IMR-90 (cell line): ENCODE measurements at regions not wholly inside any gene's neighbourhood (a gene's known extent, or its start where the extent isn't known, plus 50 kb on each side); places are given as distances from the start of the nearest gene placed in this dataset.

Source experiments
- ATAC-seq: fragments of 200-7000 bp; cut with Tn5 transposase; 2 replicates; pipeline ENCODE4 v1.9.1; 2020; ENCODE audit warnings: low read depth, mild to moderate bottlenecking, moderate library complexity
- BruUV-seq: library from RNA; stranded (reverse); fragments of 400-500 nt; replicated peaks from 2 replicates; lab custom pipeline; 2021; lab: Mats Ljungman, UMichigan
- CTCF ChIA-PET: fragments of 300-600 bp; formaldehyde crosslinking; extraction: SDS; loops from one replicate; lab custom pipeline; 2021; ENCODE audit warnings: antibody characterized with exemption; lab: Yijun Ruan, JAX
- POLR2A ChIA-PET: fragments of 300-600 bp; sonication (Branson Sonifier 250); formaldehyde crosslinking; loops from one replicate; lab custom pipeline; 2022; ENCODE audit warnings: antibody characterized with exemption; ENCODE audit not compliant: unreplicated experiment; lab: Charles Lee
- DNase-seq: peaks from one replicate; pipeline ENCODE4 v3.0.0; 2013
- H2AFZ ChIP-seq: replicated peaks from 2 replicates; pipeline ENCODE3; 2013; ENCODE audit warnings: low read length, mild to moderate bottlenecking; ENCODE audit not compliant: poor library complexity
- H2AK5ac ChIP-seq: 2 replicates; pipeline ENCODE4 v1.6.1; 2013; ENCODE audit warnings: low read depth, low read length, inconsistent platforms
- H2AK9ac ChIP-seq: replicated peaks from 2 replicates; pipeline ENCODE3; 2013; ENCODE audit warnings: mild to moderate bottlenecking, low read depth, low read length, moderate library complexity; ENCODE audit not compliant: poor library complexity
- H2BK120ac ChIP-seq: 2 replicates; pipeline ENCODE4 v1.6.1; 2013; ENCODE audit warnings: low read depth, low read length, inconsistent platforms
- H2BK15ac ChIP-seq: 3 replicates; pipeline ENCODE4 v1.6.1; 2013; ENCODE audit warnings: low read depth, low read length, inconsistent platforms
- H2BK20ac ChIP-seq: 2 replicates; pipeline ENCODE4 v1.6.1; 2013; ENCODE audit warnings: low read depth, mild to moderate bottlenecking, inconsistent platforms, low read length, moderate library complexity
- H2BK5ac ChIP-seq: 2 replicates; pipeline ENCODE4 v1.6.1; 2013; ENCODE audit warnings: mild to moderate bottlenecking, low read depth, low read length, inconsistent platforms; ENCODE audit not compliant: poor library complexity, severe bottlenecking
- H3K14ac ChIP-seq: replicated peaks from 2 replicates; pipeline ENCODE4 v1.6.1; 2013; ENCODE audit warnings: low read depth, low read length, inconsistent platforms
- H3K18ac ChIP-seq: 2 replicates; pipeline ENCODE4 v1.6.1; 2013; ENCODE audit warnings: low read depth, low read length, control low read depth
- H3K23ac ChIP-seq: 2 replicates; pipeline ENCODE4 v1.6.1; 2013; ENCODE audit warnings: low read depth, low read length, inconsistent platforms
- H3K27ac ChIP-seq: 2 replicates; pipeline ENCODE4 v1.5.1; 2013; ENCODE audit warnings: mild to moderate bottlenecking, control low read depth, low read length; ENCODE audit not compliant: insufficient read depth
- H3K27me3 ChIP-seq: 2 replicates; pipeline ENCODE4 v1.6.1; 2013; ENCODE audit warnings: low read length; ENCODE audit not compliant: control insufficient read depth, insufficient read depth
- H3K36me3 ChIP-seq: 2 replicates; pipeline ENCODE4 v1.6.1; 2013; ENCODE audit warnings: low read length, mixed read lengths; ENCODE audit not compliant: control insufficient read depth, insufficient read depth
- H3K4ac ChIP-seq: 2 replicates; pipeline ENCODE4 v1.6.1; 2013; ENCODE audit warnings: low read depth, low read length, inconsistent platforms
- H3K4me1 ChIP-seq: 2 replicates; pipeline ENCODE4 v1.6.1; 2013; ENCODE audit warnings: low read length, mixed read lengths; ENCODE audit not compliant: control insufficient read depth, insufficient read depth
- H3K4me2 ChIP-seq: 2 replicates; pipeline ENCODE4 v1.6.1; 2013; ENCODE audit warnings: low read depth, mild to moderate bottlenecking, control low read depth, low read length, moderate library complexity
- H3K4me3 ChIP-seq: 2 replicates; pipeline ENCODE4 v1.5.1; 2013; ENCODE audit warnings: low read depth, mild to moderate bottlenecking, control low read depth, low read length, moderate library complexity; ENCODE audit not compliant: insufficient read depth
- H3K56ac ChIP-seq: 2 replicates; pipeline ENCODE4 v1.6.1; 2013; ENCODE audit warnings: low read length, inconsistent platforms; ENCODE audit not compliant: insufficient read depth; ENCODE audit errors: extremely low read depth
- H3K79me1 ChIP-seq, 2 experiments: 2 replicates each; pipeline ENCODE4 v1.6.1; 2013; ENCODE audit warnings: low read length in 2 of 2, inconsistent platforms in 1 of 2, low read depth in 1 of 2
- H3K9ac ChIP-seq: 2 replicates; pipeline ENCODE4 v1.6.1; 2013; ENCODE audit warnings: low read depth, low read length, control low read depth
- H3K9me1 ChIP-seq: 2 replicates; pipeline ENCODE4 v1.6.1; 2013; ENCODE audit warnings: low read length, inconsistent platforms; ENCODE audit not compliant: insufficient read depth
- H3K9me3 ChIP-seq: 2 replicates; pipeline ENCODE4 v1.6.1; 2013; ENCODE audit warnings: low read length; ENCODE audit not compliant: control insufficient read depth, insufficient read depth
- H4K20me1 ChIP-seq: 2 replicates; pipeline ENCODE4 v1.6.1; 2013; ENCODE audit warnings: low read length, inconsistent platforms; ENCODE audit not compliant: insufficient read depth
- H4K5ac ChIP-seq: 2 replicates; pipeline ENCODE4 v1.6.1; 2013; ENCODE audit warnings: mild to moderate bottlenecking, low read depth, low read length, control low read depth
- H4K8ac ChIP-seq, 2 experiments: 2 replicates each; pipeline ENCODE4 v1.6.1; 2013; ENCODE audit warnings: low read depth in 2 of 2, low read length in 2 of 2, control low read depth in 1 of 2, inconsistent platforms in 1 of 2
- H4K91ac ChIP-seq: 2 replicates; pipeline ENCODE4 v1.6.1; 2013; ENCODE audit warnings: low read depth, low read length, inconsistent platforms; ENCODE audit not compliant: insufficient read depth
- BHLHE40 ChIP-seq: fragments of 150-350 bp; IDR thresholded peaks from 2 replicates; pipeline ENCODE4 v1.6.1; 2016; ENCODE audit warnings: mild to moderate bottlenecking, low read depth, low read length
- CEBPB ChIP-seq: IDR thresholded peaks from 2 replicates; pipeline ENCODE4 v1.6.1; 2012; ENCODE audit warnings: low read depth, low read length, improper control_type of control experiment
- FOS ChIP-seq: fragments of 150-350 bp; IDR thresholded peaks from 2 replicates; pipeline ENCODE4 v1.6.1; 2016; ENCODE audit warnings: low read depth, low read length
- MAFK ChIP-seq: IDR thresholded peaks from 2 replicates; pipeline ENCODE4 v1.6.1; 2012; ENCODE audit warnings: low read depth, low read length, improper control_type of control experiment
- MAZ ChIP-seq: IDR thresholded peaks from 2 replicates; pipeline ENCODE4 v1.6.1; 2012; ENCODE audit warnings: low read depth, mild to moderate bottlenecking, low read length, improper control_type of control experiment, moderate library complexity, borderline replicate concordance
- NFE2L2 ChIP-seq: fragments of 150-350 bp; IDR thresholded peaks from 2 replicates; pipeline ENCODE4 v1.6.1; 2016; ENCODE audit warnings: low read depth, mild to moderate bottlenecking, low read length
- POLR2A ChIP-seq: IDR thresholded peaks from 2 replicates; pipeline ENCODE4 v1.6.1; 2012; ENCODE audit warnings: mild to moderate bottlenecking, low read depth, low read length
- RAD21 ChIP-seq: IDR thresholded peaks from 2 replicates; pipeline ENCODE4 v1.6.1; 2012; ENCODE audit warnings: low read length, improper control_type of control experiment
- RCOR1 ChIP-seq: IDR thresholded peaks from 2 replicates; pipeline ENCODE4 v1.6.1; 2012; ENCODE audit warnings: mild to moderate bottlenecking, low read length, improper control_type of control experiment; ENCODE audit not compliant: insufficient replicate concordance
- RFX5 ChIP-seq: IDR thresholded peaks from 2 replicates; pipeline ENCODE4 v1.8.0; 2012; ENCODE audit warnings: low read depth, mild to moderate bottlenecking, low read length, moderate library complexity
- SMC3 ChIP-seq: fragments of 150-350 bp; IDR thresholded peaks from 2 replicates; pipeline ENCODE4 v1.6.1; 2016; ENCODE audit warnings: low read depth, mild to moderate bottlenecking, antibody characterized with exemption, low read length, moderate library complexity
- WGBS, 2 experiments: methylation state at CpG; one replicate each; pipeline versions ENCODE4 v1.1.5 to v1.1.7; 2013; ENCODE audit warnings: missing lambda C conversion rate in 2 of 2; ENCODE audit not compliant: insufficient read length in 1 of 2; ENCODE audit errors: extremely low coverage in 2 of 2; 5-methylcytosine and 5-hydroxymethylcytosine counted together
- dilution Hi-C: fragments of 300-500 bp; cut with HindIII; formaldehyde crosslinking; loops from one replicate; pipeline ENCODE4 v1.14.3; 2018; ENCODE audit warnings: low sequenced_read_pairs; ENCODE audit not compliant: unreplicated experiment
- in situ Hi-C: fragments of 300-500 bp; cut with MboI; formaldehyde crosslinking; loops from 3 replicates; pipeline ENCODE4 v1.14.3; 2019; ENCODE audit warnings: low sequenced_read_pairs, inconsistent platforms, mixed read lengths
- intact Hi-C: fragments of 100-400 bp; cut with micrococcal nuclease; formaldehyde crosslinking; loops from 2 replicates; pipeline ENCODE4 v1.10.0; 2022
- TF ChIP-seq, protein P1 (sequence below): fragments of 150-350 bp; IDR thresholded peaks from 2 replicates; pipeline ENCODE4 v1.6.1; 2016; ENCODE audit warnings: low read depth, mild to moderate bottlenecking, low read length, moderate library complexity, borderline replicate concordance
- TF ChIP-seq, protein P2 (sequence below): conservative IDR thresholded peaks from 2 replicates; pipeline ENCODE4 v1.5.1; 2012; ENCODE audit warnings: mild to moderate bottlenecking, low read depth, low read length, improper control_type of control experiment
- TF ChIP-seq, protein P3 (sequence below): fragments of 150-350 bp; IDR thresholded peaks from 2 replicates; pipeline ENCODE4 v1.6.1; 2017; ENCODE audit warnings: mild to moderate bottlenecking, antibody characterized with exemption, low read length, low read depth

DNA sequence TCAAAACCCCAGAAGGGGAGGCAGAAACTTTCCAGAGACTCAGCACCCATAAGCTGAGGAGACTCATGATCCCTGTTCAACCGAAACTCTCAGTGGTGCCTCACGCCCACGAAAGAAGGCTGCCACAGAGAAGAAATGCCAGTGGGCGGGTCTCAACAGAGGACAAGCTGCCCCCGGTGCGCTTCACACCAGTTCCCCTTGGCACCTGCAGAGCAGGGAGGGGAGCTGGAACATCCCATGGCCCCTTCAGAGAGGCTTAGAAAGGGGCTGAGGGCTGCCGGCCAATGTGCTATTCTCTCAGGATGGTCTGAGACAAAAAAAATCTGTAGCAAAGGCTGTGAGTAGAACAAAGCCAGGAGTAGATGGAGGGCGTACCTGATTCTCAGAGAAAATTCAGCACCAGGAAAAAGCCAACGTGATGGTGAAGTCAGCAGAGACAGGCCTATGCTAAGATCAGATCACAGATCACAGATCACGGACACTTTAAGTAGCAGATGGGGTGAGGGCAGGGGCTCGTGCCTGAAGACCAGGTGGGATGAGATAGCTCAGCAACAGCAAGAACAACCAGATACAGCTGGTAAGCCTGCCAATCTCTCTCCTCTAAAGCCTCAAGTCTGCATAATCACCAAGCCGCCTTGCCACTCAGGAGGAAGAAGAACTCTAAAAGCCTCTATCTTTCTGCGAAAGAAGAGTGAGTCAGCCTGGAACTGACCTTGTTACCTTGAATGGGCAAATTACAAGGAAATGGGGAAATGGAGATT lies 206.4 kb upstream of the GRIP1 start:
- Histone ChIP-seq H2BK120ac (no peak overlapping the region), H4K20me1 (no peaks in the 10 kb centered on the region), H4K5ac (no peak overlapping the region), H2BK5ac (no peak overlapping the region), H2AFZ (no peak overlapping the region), H3K4me2 (no peak overlapping the region), H3K27ac (no peak overlapping the region), H3K36me3 (no peaks in the 10 kb centered on the region), H2BK20ac (no peak overlapping the region), H3K18ac (no peak overlapping the region), H2BK15ac (no peak overlapping the region), H3K27me3 (no peaks in the 10 kb centered on the region), H2AK9ac (no peak overlapping the region), H3K79me1 (no peaks in the 10 kb centered on the region), H3K14ac (no peak overlapping the region), H3K9me1 (no peaks in the 10 kb centered on the region), H3K56ac (no peak overlapping the region), H3K4ac (no peak overlapping the region), H4K91ac (no peak overlapping the region), H3K4me3 (no peak overlapping the region), H3K4me1 (no peaks in the 10 kb centered on the region), H2AK5ac (no peak overlapping the region), H4K8ac (no peak overlapping the region), H3K9me3 (no peaks in the 10 kb centered on the region), H3K23ac (no peak overlapping the region), H3K9ac (no peak overlapping the region)
- TF ChIP-seq, protein P1, sequence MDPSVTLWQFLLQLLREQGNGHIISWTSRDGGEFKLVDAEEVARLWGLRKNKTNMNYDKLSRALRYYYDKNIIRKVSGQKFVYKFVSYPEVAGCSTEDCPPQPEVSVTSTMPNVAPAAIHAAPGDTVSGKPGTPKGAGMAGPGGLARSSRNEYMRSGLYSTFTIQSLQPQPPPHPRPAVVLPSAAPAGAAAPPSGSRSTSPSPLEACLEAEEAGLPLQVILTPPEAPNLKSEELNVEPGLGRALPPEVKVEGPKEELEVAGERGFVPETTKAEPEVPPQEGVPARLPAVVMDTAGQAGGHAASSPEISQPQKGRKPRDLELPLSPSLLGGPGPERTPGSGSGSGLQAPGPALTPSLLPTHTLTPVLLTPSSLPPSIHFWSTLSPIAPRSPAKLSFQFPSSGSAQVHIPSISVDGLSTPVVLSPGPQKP = no peak
- TF ChIP-seq NFE2L2 (no peak), RAD21 (no peak), RFX5 (no peak), BHLHE40 (no peak), MAZ (no peak), SMC3 (no peak), CEBPB (no peak), RCOR1 (no peak), FOS (no peak), MAFK (no peak), POLR2A (no peak)
- TF ChIP-seq, protein P2, sequence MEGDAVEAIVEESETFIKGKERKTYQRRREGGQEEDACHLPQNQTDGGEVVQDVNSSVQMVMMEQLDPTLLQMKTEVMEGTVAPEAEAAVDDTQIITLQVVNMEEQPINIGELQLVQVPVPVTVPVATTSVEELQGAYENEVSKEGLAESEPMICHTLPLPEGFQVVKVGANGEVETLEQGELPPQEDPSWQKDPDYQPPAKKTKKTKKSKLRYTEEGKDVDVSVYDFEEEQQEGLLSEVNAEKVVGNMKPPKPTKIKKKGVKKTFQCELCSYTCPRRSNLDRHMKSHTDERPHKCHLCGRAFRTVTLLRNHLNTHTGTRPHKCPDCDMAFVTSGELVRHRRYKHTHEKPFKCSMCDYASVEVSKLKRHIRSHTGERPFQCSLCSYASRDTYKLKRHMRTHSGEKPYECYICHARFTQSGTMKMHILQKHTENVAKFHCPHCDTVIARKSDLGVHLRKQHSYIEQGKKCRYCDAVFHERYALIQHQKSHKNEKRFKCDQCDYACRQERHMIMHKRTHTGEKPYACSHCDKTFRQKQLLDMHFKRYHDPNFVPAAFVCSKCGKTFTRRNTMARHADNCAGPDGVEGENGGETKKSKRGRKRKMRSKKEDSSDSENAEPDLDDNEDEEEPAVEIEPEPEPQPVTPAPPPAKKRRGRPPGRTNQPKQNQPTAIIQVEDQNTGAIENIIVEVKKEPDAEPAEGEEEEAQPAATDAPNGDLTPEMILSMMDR = no peak
- TF ChIP-seq, protein P3, sequence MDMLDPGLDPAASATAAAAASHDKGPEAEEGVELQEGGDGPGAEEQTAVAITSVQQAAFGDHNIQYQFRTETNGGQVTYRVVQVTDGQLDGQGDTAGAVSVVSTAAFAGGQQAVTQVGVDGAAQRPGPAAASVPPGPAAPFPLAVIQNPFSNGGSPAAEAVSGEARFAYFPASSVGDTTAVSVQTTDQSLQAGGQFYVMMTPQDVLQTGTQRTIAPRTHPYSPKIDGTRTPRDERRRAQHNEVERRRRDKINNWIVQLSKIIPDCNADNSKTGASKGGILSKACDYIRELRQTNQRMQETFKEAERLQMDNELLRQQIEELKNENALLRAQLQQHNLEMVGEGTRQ = no peak
- ChIA-PET CTCF (no interaction called here), POLR2A (no interaction called here)
- intact Hi-C loops (no loop called here), in situ Hi-C loops (no loop called here), dilution Hi-C loops (no loop called here)
- ATAC-seq (no peak), DNase-seq (no peak)
- no TSS peak for BruUV-seq
- WGBS, 2 experiments = 44% methylated on average over 4 of the region's 13 CpGs; no CpG with 5 or more reads in 1 of the 2 experiments
